ENCODE measurements at regions not wholly inside any gene's neighbourhood (a gene's known extent, or its start where the extent isn't known, plus 50 kb on each side); places are given as distances from the start of the nearest gene placed in this dataset.

GRCh38 chr1:195030793-195031192, 1577.4 kb downstream of the KCNT2 start:
- no TSS peak for BruUV-seq (replicated peaks)
- no peak for DNase-seq (ENCODE audit: low read depth, low spot score)
- CTCF ChIA-PET, result no interaction called here

GRCh38 chr1:195026792-195027191, 1581.4 kb downstream of the KCNT2 start:
- ChIA-PET CTCF (no interaction called here), POLR2A (no interaction called here), RAD21 (ENCODE audit: unreplicated experiment) (no interaction called here), SMC1A (ENCODE audit: uncharacterized antibody, unreplicated experiment) (no interaction called here)
- intact Hi-C loops (cut with micrococcal nuclease; ENCODE audit: unreplicated experiment), result no loop called here
- Histone ChIP-seq H3K4me2 (ENCODE audit: control insufficient read depth, insufficient read depth) (no peak overlapping the region), H3K9ac (ENCODE audit: control insufficient read depth, insufficient read depth, low read length) (no peak overlapping the region), H3K36me3 (ENCODE audit: control insufficient read depth in 2 of 2, insufficient read depth in 2 of 2, low read length in 1 of 2) (no peaks in the 10 kb centered on the region), H3K27ac (ENCODE audit: control insufficient read depth, insufficient read depth) (no peak overlapping the region), H3K79me2 (ENCODE audit: control insufficient read depth, insufficient read depth, low read length) (no peaks in the 10 kb centered on the region), H3K4me1 (ENCODE audit: control insufficient read depth, insufficient read depth, low read length) (no peaks in the 10 kb centered on the region), H3K9me3 (replicated peaks; ENCODE audit: control insufficient read depth, insufficient read depth, low read length) (no peaks in the 10 kb centered on the region; the same call in 2 of the 3 replicates), H3K27me3 (replicated peaks in 1 of 2; ENCODE audit: control insufficient read depth in 2 of 2, insufficient read depth in 2 of 2, low read length in 1 of 2) (no peaks in the 10 kb centered on the region), H2AFZ (ENCODE audit: control insufficient read depth, low read depth, low read length) (no peak overlapping the region), H4K20me1 (ENCODE audit: control insufficient read depth, insufficient read depth) (no peaks in the 10 kb centered on the region), H3K4me3 (no peak overlapping the region)
- in situ Hi-C loops (cut with MboI), result no loop called here
- ATAC-seq (no peak), DNase-seq (ENCODE audit: low read depth, low spot score) (no peak), FAIRE-seq (no peak)
- BruUV-seq (replicated peaks), result no TSS peak
- WGBS (ENCODE audit: insufficient coverage, insufficient replicate concordance, low lambda C conversion rate, missing lambda C conversion rate), result 32% methylated on average over 6 of the region's 6 CpGs
- TF ChIP-seq TCF3 (IDR thresholded peaks at IDR 0.05; ENCODE audit: borderline replicate concordance, insufficient read depth, low read depth, low read length) (no peak), RB1 (IDR thresholded peaks at IDR 0.05; ENCODE audit: borderline replicate concordance) (no peak), RUNX3 (IDR thresholded peaks at IDR 0.05; ENCODE audit: low read length) (no peak), PKNOX1 (IDR thresholded peaks at IDR 0.05) (no peak), CHD4 (IDR thresholded peaks at IDR 0.05) (no peak), MYC (IDR thresholded peaks at IDR 0.05; ENCODE audit: insufficient read depth, insufficient read length, insufficient replicate concordance, low read length, severe bottlenecking) (no peak), ZNF274 (IDR thresholded peaks at IDR 0.05; ENCODE audit: insufficient read depth, insufficient read length) (no peak), MTA2 (IDR thresholded peaks at IDR 0.05; ENCODE audit: low read depth) (no peak), TBL1XR1 (IDR thresholded peaks at IDR 0.05; ENCODE audit: low read depth, low read length) (no peak), MTA3 (IDR thresholded peaks at IDR 0.05; ENCODE audit: borderline replicate concordance, low read length) (no peak), YBX1 (IDR thresholded peaks at IDR 0.05) (no peak), ZNF622 (IDR thresholded peaks at IDR 0.05) (no peak)
- TF ChIP-seq, protein P1, sequence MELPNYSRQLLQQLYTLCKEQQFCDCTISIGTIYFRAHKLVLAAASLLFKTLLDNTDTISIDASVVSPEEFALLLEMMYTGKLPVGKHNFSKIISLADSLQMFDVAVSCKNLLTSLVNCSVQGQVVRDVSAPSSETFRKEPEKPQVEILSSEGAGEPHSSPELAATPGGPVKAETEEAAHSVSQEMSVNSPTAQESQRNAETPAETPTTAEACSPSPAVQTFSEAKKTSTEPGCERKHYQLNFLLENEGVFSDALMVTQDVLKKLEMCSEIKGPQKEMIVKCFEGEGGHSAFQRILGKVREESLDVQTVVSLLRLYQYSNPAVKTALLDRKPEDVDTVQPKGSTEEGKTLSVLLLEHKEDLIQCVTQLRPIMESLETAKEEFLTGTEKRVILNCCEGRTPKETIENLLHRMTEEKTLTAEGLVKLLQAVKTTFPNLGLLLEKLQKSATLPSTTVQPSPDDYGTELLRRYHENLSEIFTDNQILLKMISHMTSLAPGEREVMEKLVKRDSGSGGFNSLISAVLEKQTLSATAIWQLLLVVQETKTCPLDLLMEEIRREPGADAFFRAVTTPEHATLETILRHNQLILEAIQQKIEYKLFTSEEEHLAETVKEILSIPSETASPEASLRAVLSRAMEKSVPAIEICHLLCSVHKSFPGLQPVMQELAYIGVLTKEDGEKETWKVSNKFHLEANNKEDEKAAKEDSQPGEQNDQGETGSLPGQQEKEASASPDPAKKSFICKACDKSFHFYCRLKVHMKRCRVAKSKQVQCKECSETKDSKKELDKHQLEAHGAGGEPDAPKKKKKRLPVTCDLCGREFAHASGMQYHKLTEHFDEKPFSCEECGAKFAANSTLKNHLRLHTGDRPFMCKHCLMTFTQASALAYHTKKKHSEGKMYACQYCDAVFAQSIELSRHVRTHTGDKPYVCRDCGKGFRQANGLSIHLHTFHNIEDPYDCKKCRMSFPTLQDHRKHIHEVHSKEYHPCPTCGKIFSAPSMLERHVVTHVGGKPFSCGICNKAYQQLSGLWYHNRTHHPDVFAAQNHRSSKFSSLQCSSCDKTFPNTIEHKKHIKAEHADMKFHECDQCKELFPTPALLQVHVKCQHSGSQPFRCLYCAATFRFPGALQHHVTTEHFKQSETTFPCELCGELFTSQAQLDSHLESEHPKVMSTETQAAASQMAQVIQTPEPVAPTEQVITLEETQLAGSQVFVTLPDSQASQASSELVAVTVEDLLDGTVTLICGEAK (IDR thresholded peaks at IDR 0.05; ENCODE audit: borderline replicate concordance), result no peak

More at GRCh38 chr1:195030793-195031192, 1577.4 kb downstream of the KCNT2 start:
- Histone ChIP-seq H3K4me2 (ENCODE audit: control insufficient read depth, insufficient read depth) (no peak overlapping the region), H3K9ac (ENCODE audit: control insufficient read depth, insufficient read depth, low read length) (no peak overlapping the region), H3K36me3 (ENCODE audit: control insufficient read depth in 2 of 2, insufficient read depth in 2 of 2, low read length in 1 of 2) (no peaks in the 10 kb centered on the region), H3K4me3 (no peak overlapping the region), H3K27ac (ENCODE audit: control insufficient read depth, insufficient read depth) (no peak overlapping the region), H2AFZ (ENCODE audit: control insufficient read depth, low read depth, low read length) (no peak overlapping the region), H3K4me1 (ENCODE audit: control insufficient read depth, insufficient read depth, low read length) (no peaks in the 10 kb centered on the region), H3K9me3 (replicated peaks; ENCODE audit: control insufficient read depth, insufficient read depth, low read length) (no peaks in the 10 kb centered on the region; the same call in 2 of the 3 replicates), H4K20me1 (ENCODE audit: control insufficient read depth, insufficient read depth) (no peaks in the 10 kb centered on the region), H3K27me3 (replicated peaks in 1 of 2; ENCODE audit: control insufficient read depth in 2 of 2, insufficient read depth in 2 of 2, low read length in 1 of 2) (no peaks in the 10 kb centered on the region), H3K79me2 (ENCODE audit: control insufficient read depth, insufficient read depth, low read length) (no peaks in the 10 kb centered on the region)
- POLR2A ChIA-PET, result no interaction called here
- RAD21 ChIA-PET (ENCODE audit: unreplicated experiment), result no interaction called here
- 7% methylated on average over 5 of the region's 5 CpGs for WGBS (ENCODE audit: insufficient coverage, insufficient replicate concordance, low lambda C conversion rate, missing lambda C conversion rate)
- TF ChIP-seq SREBF2 (IDR thresholded peaks at IDR 0.05; ENCODE audit: low read length), result no peak
- ATAC-seq (no peak), FAIRE-seq (no peak)
- in situ Hi-C loops (cut with MboI) (no loop called here), intact Hi-C loops (cut with micrococcal nuclease; ENCODE audit: unreplicated experiment) (no loop called here)
- SMC1A ChIA-PET (ENCODE audit: uncharacterized antibody, unreplicated experiment), result no interaction called here
